GM12873 (cell line): ENCODE measurements at regions not wholly inside any gene's neighbourhood (a gene's known extent, or its start where the extent isn't known, plus 50 kb on each side); places are given as distances from the start of the nearest gene placed in this dataset.

Source experiments
- CTCF ChIP-seq: IDR thresholded peaks from 2 replicates; pipeline ENCODE4 v1.5.1; 2012; ENCODE audit warnings: low read depth, mild to moderate bottlenecking, moderate library complexity, low read length, control low read depth; ENCODE audit not compliant: insufficient read depth; ENCODE audit errors: missing control alignments

- no peak for TF ChIP-seq CTCF
Measured at GRCh38 chr5:143642791-143643190, 169.2 kb upstream of the HMHB1 start.

GRCh38 chr5:143641549-143642355 is 170.2 kb upstream of the HMHB1 start:
- TF ChIP-seq CTCF = no peak

- no peak for TF ChIP-seq CTCF
Measured at GRCh38 chr5:143638654-143639053, 173.3 kb upstream of the HMHB1 start.

- no peak for TF ChIP-seq CTCF
Measured at GRCh38 chr5:143636931-143637528, 174.9 kb upstream of the HMHB1 start.

DNA sequence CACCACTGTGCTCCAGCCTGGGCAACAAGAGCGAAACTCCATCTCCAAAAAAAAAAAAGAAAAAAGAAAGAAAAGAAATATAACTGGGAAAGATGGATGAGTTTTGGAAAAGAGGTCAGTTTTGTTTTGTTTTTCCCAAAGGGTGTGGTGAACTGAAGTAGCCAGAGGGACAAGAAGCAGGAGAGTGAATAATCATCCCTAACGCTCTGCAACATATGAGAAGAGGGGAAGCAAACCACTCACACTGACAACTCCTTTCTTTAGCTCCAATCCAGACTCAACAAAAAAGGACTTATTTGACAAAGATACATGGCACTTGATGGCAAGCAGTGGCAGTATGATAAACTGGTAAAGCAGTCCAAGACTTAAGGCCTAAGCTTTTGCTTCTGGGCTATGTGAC is 176.1 kb upstream of the HMHB1 start:
- TF ChIP-seq CTCF = no peak

GRCh38 chr5:143635146-143635752 is 176.7 kb upstream of the HMHB1 start:
- TF ChIP-seq CTCF = no peak

- TF ChIP-seq CTCF = no peak
Measured at GRCh38 chr5:143634689-143635088, 177.3 kb upstream of the HMHB1 start.
